ENCODE measurements at regions not wholly inside any gene's neighbourhood (a gene's known extent, or its start where the extent isn't known, plus 50 kb on each side); places are given as distances from the start of the nearest gene placed in this dataset.

DNA sequence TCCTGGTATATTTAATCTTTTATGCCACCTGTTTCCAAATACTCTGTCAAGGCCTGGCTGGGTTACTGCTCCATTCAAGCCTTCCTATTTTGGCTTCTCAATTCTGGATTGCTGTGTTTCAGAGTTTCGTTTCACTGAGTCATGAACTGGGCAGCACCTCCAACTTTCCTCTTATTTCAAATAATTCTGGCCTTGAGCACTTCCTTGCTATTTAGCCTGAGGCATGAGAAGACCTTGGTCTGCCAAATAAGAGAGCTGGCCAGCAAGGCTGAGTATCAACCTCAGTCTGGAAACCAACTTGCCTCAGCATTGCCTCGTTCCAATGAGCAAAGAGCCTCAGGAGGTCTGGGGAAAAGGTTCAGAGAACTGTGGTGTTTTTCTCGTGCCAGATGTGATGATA, 66.6 kb downstream of the TNFAIP3 start:
- Mint-ChIP-seq H3K9me3 (ENCODE audit: low read depth) (peaks cover 15% of the 10 kb centered on the region), H3K4me3 (ENCODE audit: low read depth) (no peak overlapping the region), H3K27ac (no peak overlapping the region)

DNA sequence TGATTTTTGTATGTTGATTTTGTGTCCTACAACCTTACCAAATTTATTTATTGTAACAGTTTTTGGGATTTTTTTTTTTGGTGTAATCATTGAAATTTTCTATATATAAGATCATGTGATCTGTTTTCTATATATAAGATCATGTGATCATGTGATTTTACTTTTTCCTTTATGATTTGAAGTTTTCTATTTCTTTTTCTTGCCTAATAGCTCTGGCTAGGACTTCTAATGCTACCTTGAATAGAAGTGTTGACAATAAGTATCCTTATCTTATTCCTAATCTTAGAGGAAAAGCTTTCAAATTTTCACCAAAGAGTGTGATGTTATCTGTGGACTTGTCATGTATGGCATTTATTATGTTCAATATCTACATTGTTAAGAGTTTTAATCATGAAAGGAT, 69.7 kb downstream of the TNFAIP3 start:
- DNase-seq (ENCODE audit: low spot score, unreplicated experiment) = no peak
- H3K36me3 Mint-ChIP-seq (ENCODE audit: insufficient read depth) = peaks cover 2% of the 10 kb centered on the region
- no peaks in the 10 kb centered on the region for H3K4me1 Mint-ChIP-seq (ENCODE audit: low read depth)
- TF ChIP-seq, protein P1, sequence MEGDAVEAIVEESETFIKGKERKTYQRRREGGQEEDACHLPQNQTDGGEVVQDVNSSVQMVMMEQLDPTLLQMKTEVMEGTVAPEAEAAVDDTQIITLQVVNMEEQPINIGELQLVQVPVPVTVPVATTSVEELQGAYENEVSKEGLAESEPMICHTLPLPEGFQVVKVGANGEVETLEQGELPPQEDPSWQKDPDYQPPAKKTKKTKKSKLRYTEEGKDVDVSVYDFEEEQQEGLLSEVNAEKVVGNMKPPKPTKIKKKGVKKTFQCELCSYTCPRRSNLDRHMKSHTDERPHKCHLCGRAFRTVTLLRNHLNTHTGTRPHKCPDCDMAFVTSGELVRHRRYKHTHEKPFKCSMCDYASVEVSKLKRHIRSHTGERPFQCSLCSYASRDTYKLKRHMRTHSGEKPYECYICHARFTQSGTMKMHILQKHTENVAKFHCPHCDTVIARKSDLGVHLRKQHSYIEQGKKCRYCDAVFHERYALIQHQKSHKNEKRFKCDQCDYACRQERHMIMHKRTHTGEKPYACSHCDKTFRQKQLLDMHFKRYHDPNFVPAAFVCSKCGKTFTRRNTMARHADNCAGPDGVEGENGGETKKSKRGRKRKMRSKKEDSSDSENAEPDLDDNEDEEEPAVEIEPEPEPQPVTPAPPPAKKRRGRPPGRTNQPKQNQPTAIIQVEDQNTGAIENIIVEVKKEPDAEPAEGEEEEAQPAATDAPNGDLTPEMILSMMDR (IDR thresholded peaks at IDR 0.05; ENCODE audit: unreplicated experiment) = no peak
- H3K4me3 Mint-ChIP-seq (ENCODE audit: low read depth) = no peak overlapping the region
- H3K9me3 Mint-ChIP-seq (ENCODE audit: low read depth) = peaks cover 20% of the 10 kb centered on the region
- H3K27me3 Mint-ChIP-seq = no peaks in the 10 kb centered on the region
- H3K27ac Mint-ChIP-seq = no peak overlapping the region

More for the DNA sequence above, 66.6 kb downstream of the TNFAIP3 start:
- Mint-ChIP-seq H3K36me3 (ENCODE audit: insufficient read depth) (no peaks in the 10 kb centered on the region), H3K27me3 (no peaks in the 10 kb centered on the region), H3K4me1 (ENCODE audit: low read depth) (no peaks in the 10 kb centered on the region)
- TF ChIP-seq, protein P1 (IDR thresholded peaks at IDR 0.05; ENCODE audit: unreplicated experiment) = no peak
- DNase-seq (ENCODE audit: low spot score, unreplicated experiment) = no peak

DNA sequence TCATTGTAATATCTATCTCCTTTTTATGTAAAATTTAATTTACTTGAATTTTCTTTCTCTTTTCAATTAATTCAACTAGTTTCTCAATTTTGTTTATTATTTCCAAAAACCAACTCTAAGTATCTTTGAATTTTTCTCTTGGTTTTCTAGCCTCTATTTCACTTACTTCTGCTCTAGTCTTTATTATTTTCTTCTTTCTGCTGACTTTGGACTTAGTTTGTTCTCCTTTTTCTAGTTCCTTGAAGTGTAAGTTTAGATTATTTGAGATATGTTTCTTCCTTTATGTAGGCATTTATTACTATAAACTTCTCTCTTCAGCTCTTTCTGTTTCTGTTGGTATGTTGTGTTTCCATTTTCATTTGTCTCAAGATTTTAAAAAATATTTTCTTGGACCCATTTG, 70.8 kb downstream of the TNFAIP3 start:
- H3K27ac Mint-ChIP-seq = no peak overlapping the region
- H3K4me1 Mint-ChIP-seq (ENCODE audit: low read depth) = no peaks in the 10 kb centered on the region
- H3K36me3 Mint-ChIP-seq (ENCODE audit: insufficient read depth) = peaks cover 2% of the 10 kb centered on the region
- H3K9me3 Mint-ChIP-seq (ENCODE audit: low read depth) = peaks cover 20% of the 10 kb centered on the region
- TF ChIP-seq, protein P1 (IDR thresholded peaks at IDR 0.05; ENCODE audit: unreplicated experiment) = no peak
- no peaks in the 10 kb centered on the region for H3K27me3 Mint-ChIP-seq
- no peak for DNase-seq (ENCODE audit: low spot score, unreplicated experiment)
- no peak overlapping the region for H3K4me3 Mint-ChIP-seq (ENCODE audit: low read depth)

DNA sequence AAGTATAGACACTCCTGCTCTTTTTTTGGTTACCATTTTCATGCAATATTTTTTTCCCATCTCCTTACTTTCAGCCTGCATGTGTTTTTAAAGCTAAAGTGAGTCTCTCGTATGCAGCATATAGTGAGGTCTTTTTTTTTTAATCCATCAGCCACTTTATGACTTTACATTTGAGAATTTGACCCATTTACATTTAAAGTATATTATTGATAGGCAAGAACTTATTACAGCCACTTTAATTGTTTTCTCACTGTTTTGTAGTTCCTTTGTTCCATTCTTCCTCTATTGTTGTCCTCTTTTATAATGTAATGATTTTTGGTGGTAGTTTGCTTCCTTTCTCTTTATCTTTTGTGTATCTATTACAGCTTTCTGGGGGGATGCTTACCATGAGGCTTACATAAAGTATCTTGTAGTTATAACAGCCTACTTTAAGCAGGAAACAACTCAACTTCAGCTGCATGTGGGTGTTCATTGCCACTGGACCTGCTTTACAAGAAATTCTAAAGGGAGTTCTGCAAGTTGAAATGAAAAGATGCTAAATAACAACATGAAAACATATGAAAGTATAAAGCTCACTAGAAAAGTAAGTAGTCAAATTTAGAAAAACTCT, 71.8 kb downstream of the TNFAIP3 start:
- DNase-seq (ENCODE audit: low spot score, unreplicated experiment) = no peak
- H3K27ac Mint-ChIP-seq = no peak overlapping the region
- no peaks in the 10 kb centered on the region for H3K4me1 Mint-ChIP-seq (ENCODE audit: low read depth)
- no peak overlapping the region for H3K4me3 Mint-ChIP-seq (ENCODE audit: low read depth)
- H3K27me3 Mint-ChIP-seq = no peaks in the 10 kb centered on the region
- peaks cover 2% of the 10 kb centered on the region for H3K36me3 Mint-ChIP-seq (ENCODE audit: insufficient read depth)
- H3K9me3 Mint-ChIP-seq (ENCODE audit: low read depth) = peaks cover 20% of the 10 kb centered on the region
- TF ChIP-seq, protein P1 (IDR thresholded peaks at IDR 0.05; ENCODE audit: unreplicated experiment) = no peak

DNA sequence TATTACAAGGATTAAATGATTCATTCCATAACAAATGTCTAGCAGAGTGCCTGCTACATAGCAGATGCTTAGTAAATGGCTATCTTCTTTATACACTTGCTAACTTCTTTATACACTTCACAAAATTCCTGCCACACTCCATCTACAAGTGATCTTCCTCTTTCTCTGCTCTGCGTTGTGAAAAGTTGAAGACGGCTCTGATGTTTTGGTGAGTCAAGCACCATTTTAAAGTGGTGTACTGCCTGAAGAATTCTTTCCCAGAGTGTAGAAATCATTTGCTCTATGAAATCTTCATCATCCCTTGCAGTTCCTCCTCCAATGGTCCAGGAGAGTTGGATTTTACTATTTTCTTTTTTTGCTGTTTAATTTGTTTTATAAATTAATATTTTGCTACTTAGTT, 74.9 kb downstream of the TNFAIP3 start:
- Mint-ChIP-seq H3K9me3 (ENCODE audit: low read depth) (peaks cover 12% of the 10 kb centered on the region), H3K4me1 (ENCODE audit: low read depth) (no peaks in the 10 kb centered on the region), H3K36me3 (ENCODE audit: insufficient read depth) (peaks cover 2% of the 10 kb centered on the region), H3K27ac (no peak overlapping the region), H3K27me3 (no peaks in the 10 kb centered on the region), H3K4me3 (ENCODE audit: low read depth) (no peak overlapping the region)
- DNase-seq (ENCODE audit: low spot score, unreplicated experiment) = no peak
- TF ChIP-seq, protein P1 (IDR thresholded peaks at IDR 0.05; ENCODE audit: unreplicated experiment) = no peak

All from progenitor cell of endocrine pancreas (in vitro differentiated cells).